ENCODE measurements at regions not wholly inside any gene's neighbourhood (a gene's known extent, or its start where the extent isn't known, plus 50 kb on each side); places are given as distances from the start of the nearest gene placed in this dataset.

DNA sequence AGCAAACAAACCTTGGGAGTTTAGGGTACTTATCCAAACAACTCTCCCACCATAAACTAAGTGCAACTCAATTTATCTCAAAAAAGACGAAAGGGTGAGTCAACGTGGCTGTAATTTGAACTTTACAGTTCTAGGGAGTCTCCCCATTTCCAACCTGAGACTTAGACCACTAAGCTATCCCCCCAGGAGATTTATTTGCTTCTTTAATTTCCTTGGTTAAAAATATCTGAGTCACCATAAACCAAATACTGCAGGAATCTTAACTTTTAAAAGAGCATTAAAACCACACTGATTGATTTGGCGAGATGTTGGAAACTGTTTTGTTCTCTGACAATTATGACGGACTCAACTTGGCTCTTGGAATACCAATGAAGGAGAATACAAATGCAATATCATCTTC, 299.3 kb upstream of the SOX9 start:
- no peaks in the 10 kb centered on the region for H3F3A ChIP-seq (ENCODE audit: low read depth)
- no peak overlapping the region for H3K4me2 ChIP-seq (ENCODE audit: low read depth, low read length, poor library complexity, severe bottlenecking)
- H3K79me2 ChIP-seq (ENCODE audit: insufficient read depth, low read length), result no peaks in the 10 kb centered on the region
- no peaks in the 10 kb centered on the region for H3K4me1 ChIP-seq (ENCODE audit: insufficient read depth, low read length, poor library complexity, severe bottlenecking)
- H3K9me3 ChIP-seq (ENCODE audit: insufficient read depth, low read depth, low read length), result no peaks in the 10 kb centered on the region
- no peak overlapping the region for H3K9ac ChIP-seq (ENCODE audit: low read depth, low read length, poor library complexity, severe bottlenecking)
- H4K20me1 ChIP-seq (ENCODE audit: insufficient read depth, low read length, poor library complexity, severe bottlenecking), result no peaks in the 10 kb centered on the region
- H3K4me3 ChIP-seq (ENCODE audit: low read length, poor library complexity, severe bottlenecking), result no peak overlapping the region
- no peaks in the 10 kb centered on the region for H3K36me3 ChIP-seq (ENCODE audit: insufficient read depth, low read length)
- H2AFZ ChIP-seq (ENCODE audit: low read length), result no peak overlapping the region
- H3K27me3 ChIP-seq (ENCODE audit: insufficient read depth, low read length, poor library complexity, severe bottlenecking), result no peaks in the 10 kb centered on the region
- H3K9me2 ChIP-seq (replicated peaks; ENCODE audit: low read depth, low read length), result no peaks in the 10 kb centered on the region
- TF ChIP-seq EZH2phosphoT487 (IDR thresholded peaks at IDR 0.05; ENCODE audit: borderline replicate concordance), result no peak
- TF ChIP-seq, protein P1, sequence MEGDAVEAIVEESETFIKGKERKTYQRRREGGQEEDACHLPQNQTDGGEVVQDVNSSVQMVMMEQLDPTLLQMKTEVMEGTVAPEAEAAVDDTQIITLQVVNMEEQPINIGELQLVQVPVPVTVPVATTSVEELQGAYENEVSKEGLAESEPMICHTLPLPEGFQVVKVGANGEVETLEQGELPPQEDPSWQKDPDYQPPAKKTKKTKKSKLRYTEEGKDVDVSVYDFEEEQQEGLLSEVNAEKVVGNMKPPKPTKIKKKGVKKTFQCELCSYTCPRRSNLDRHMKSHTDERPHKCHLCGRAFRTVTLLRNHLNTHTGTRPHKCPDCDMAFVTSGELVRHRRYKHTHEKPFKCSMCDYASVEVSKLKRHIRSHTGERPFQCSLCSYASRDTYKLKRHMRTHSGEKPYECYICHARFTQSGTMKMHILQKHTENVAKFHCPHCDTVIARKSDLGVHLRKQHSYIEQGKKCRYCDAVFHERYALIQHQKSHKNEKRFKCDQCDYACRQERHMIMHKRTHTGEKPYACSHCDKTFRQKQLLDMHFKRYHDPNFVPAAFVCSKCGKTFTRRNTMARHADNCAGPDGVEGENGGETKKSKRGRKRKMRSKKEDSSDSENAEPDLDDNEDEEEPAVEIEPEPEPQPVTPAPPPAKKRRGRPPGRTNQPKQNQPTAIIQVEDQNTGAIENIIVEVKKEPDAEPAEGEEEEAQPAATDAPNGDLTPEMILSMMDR (conservative IDR thresholded peaks at IDR 0.05; ENCODE audit: low read length), result no peak

GRCh38 chr17:71824671-71825070, 296.1 kb upstream of the SOX9 start:
- Histone ChIP-seq H3K9me3 (ENCODE audit: insufficient read depth, low read depth, low read length) (no peaks in the 10 kb centered on the region), H3K4me2 (ENCODE audit: low read depth, low read length, poor library complexity, severe bottlenecking) (no peak overlapping the region), H3K4me1 (ENCODE audit: insufficient read depth, low read length, poor library complexity, severe bottlenecking) (no peaks in the 10 kb centered on the region), H3K79me2 (ENCODE audit: insufficient read depth, low read length) (no peaks in the 10 kb centered on the region), H3F3A (ENCODE audit: low read depth) (no peaks in the 10 kb centered on the region), H3K36me3 (ENCODE audit: insufficient read depth, low read length) (no peaks in the 10 kb centered on the region), H3K9ac (ENCODE audit: low read depth, low read length, poor library complexity, severe bottlenecking) (no peak overlapping the region), H2AFZ (ENCODE audit: low read length) (no peak overlapping the region), H4K20me1 (ENCODE audit: insufficient read depth, low read length, poor library complexity, severe bottlenecking) (no peaks in the 10 kb centered on the region), H3K27me3 (ENCODE audit: insufficient read depth, low read length, poor library complexity, severe bottlenecking) (no peaks in the 10 kb centered on the region), H3K9me2 (replicated peaks; ENCODE audit: low read depth, low read length) (no peaks in the 10 kb centered on the region), H3K4me3 (ENCODE audit: low read length, poor library complexity, severe bottlenecking) (no peak overlapping the region)
- TF ChIP-seq, protein P1 (conservative IDR thresholded peaks at IDR 0.05; ENCODE audit: low read length), result no peak
- TF ChIP-seq EZH2phosphoT487 (IDR thresholded peaks at IDR 0.05; ENCODE audit: borderline replicate concordance), result no peak

DNA sequence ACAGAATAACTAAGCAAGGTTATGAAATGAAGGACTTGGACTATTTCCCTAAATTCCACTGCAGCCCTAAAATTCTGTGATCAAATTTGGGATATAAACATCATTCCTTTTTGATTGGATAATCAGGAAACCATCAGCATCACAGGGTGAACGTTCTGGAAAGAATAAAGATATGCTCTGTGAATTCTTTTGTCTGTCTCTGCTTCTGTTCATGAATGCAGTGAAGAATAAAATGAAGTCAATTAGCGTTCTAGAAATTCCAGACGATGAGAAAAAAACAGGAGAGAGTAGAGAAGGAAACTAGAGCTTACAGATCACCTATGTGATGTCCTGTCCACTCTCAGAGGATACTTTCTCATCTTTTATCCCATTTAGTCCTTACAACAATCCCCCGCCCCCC, 295.1 kb upstream of the SOX9 start:
- TF ChIP-seq, protein P1 (conservative IDR thresholded peaks at IDR 0.05; ENCODE audit: low read length), result no peak
- no peak for TF ChIP-seq EZH2phosphoT487 (IDR thresholded peaks at IDR 0.05; ENCODE audit: borderline replicate concordance)
- Histone ChIP-seq H3K4me1 (ENCODE audit: insufficient read depth, low read length, poor library complexity, severe bottlenecking) (no peaks in the 10 kb centered on the region), H3K9me3 (ENCODE audit: insufficient read depth, low read depth, low read length) (no peaks in the 10 kb centered on the region), H3K9me2 (replicated peaks; ENCODE audit: low read depth, low read length) (no peaks in the 10 kb centered on the region), H3F3A (ENCODE audit: low read depth) (no peaks in the 10 kb centered on the region), H3K36me3 (ENCODE audit: insufficient read depth, low read length) (no peaks in the 10 kb centered on the region), H3K27me3 (ENCODE audit: insufficient read depth, low read length, poor library complexity, severe bottlenecking) (no peaks in the 10 kb centered on the region), H3K79me2 (ENCODE audit: insufficient read depth, low read length) (no peaks in the 10 kb centered on the region), H2AFZ (ENCODE audit: low read length) (no peak overlapping the region), H3K4me2 (ENCODE audit: low read depth, low read length, poor library complexity, severe bottlenecking) (no peak overlapping the region), H4K20me1 (ENCODE audit: insufficient read depth, low read length, poor library complexity, severe bottlenecking) (no peaks in the 10 kb centered on the region), H3K4me3 (ENCODE audit: low read length, poor library complexity, severe bottlenecking) (no peak overlapping the region), H3K9ac (ENCODE audit: low read depth, low read length, poor library complexity, severe bottlenecking) (no peak overlapping the region)

Data from Loucy (cell line).